Fibroblast of lung (primary cell): ENCODE measurements at regions not wholly inside any gene's neighbourhood (a gene's known extent, or its start where the extent isn't known, plus 50 kb on each side); places are given as distances from the start of the nearest gene placed in this dataset.
A peak's percentile ranks its signal among the peaks of the same experiment; 100 is the strongest.

Experiments used
- DNase-seq, 2 donors: peaks; one replicate each; pipeline versions ENCODE4 v3.0.0 to v3.0.0-alpha.2; 2010; ENCODE audit warnings: low read depth in 2 of 2
- H2AFZ ChIP-seq: 2 replicates; pipeline ENCODE4 v1.5.1; 2012; ENCODE audit warnings: low read length, control low read depth, inconsistent platforms
- H3K27ac ChIP-seq: 2 replicates; pipeline ENCODE4 v1.5.1; 2011; ENCODE audit warnings: low read length, control low read depth; ENCODE audit not compliant: insufficient read depth
- H3K27me3 ChIP-seq: 2 replicates; pipeline ENCODE4 v1.5.1; 2011; ENCODE audit warnings: mild to moderate bottlenecking, low read length; ENCODE audit not compliant: control insufficient read depth, insufficient read depth
- H3K36me3 ChIP-seq: 2 replicates; pipeline ENCODE4 v1.5.1; 2011; ENCODE audit warnings: low read length; ENCODE audit not compliant: control insufficient read depth, insufficient read depth
- H3K4me1 ChIP-seq: 2 replicates; pipeline ENCODE4 v1.5.1; 2011; ENCODE audit warnings: low read length; ENCODE audit not compliant: control insufficient read depth, insufficient read depth; ENCODE audit errors: extremely low read depth
- H3K4me2 ChIP-seq: 2 replicates; pipeline ENCODE4 v1.5.1; 2011; ENCODE audit warnings: low read length, control low read depth; ENCODE audit not compliant: insufficient read depth; ENCODE audit errors: extremely low read depth
- H3K4me3 ChIP-seq, 4 experiments: fragments of 200-600 bp in 1 of 4; sonication (generic) in 1 of 4; replicated peaks in 1 of 4; 2 replicates each; pipeline ENCODE4 v1.5.1; 2011 to 2016; ENCODE audit warnings: low read length in 4 of 4, low read depth in 3 of 4, mild to moderate bottlenecking in 3 of 4, control low read depth in 2 of 4, inconsistent platforms in 1 of 4, mixed read lengths in 1 of 4; ENCODE audit not compliant: insufficient read depth in 1 of 4; ENCODE audit errors: control extremely low read depth in 1 of 4
- H3K79me2 ChIP-seq: 2 replicates; pipeline ENCODE4 v1.5.1; 2012; ENCODE audit warnings: mild to moderate bottlenecking, low read length, inconsistent platforms; ENCODE audit not compliant: control insufficient read depth, insufficient read depth
- H3K9ac ChIP-seq: 2 replicates; pipeline ENCODE4 v1.5.1; 2011; ENCODE audit warnings: mild to moderate bottlenecking, low read length, control low read depth; ENCODE audit not compliant: insufficient read depth
- H3K9me3 ChIP-seq: 2 replicates; pipeline ENCODE4 v1.5.1; 2012; ENCODE audit warnings: low read depth, low read length; ENCODE audit not compliant: control insufficient read depth, insufficient read depth
- H4K20me1 ChIP-seq: 2 replicates; pipeline ENCODE4 v1.5.1; 2011; ENCODE audit warnings: low read length; ENCODE audit not compliant: control insufficient read depth, insufficient read depth; ENCODE audit errors: extremely low read depth
- EZH2 ChIP-seq: IDR thresholded peaks from 2 replicates; pipeline ENCODE4 v1.5.1; 2012; ENCODE audit warnings: low read length, control low read depth, mild to moderate bottlenecking; ENCODE audit errors: missing control alignments
- TF ChIP-seq, protein P1 (sequence below), 2 donors: IDR thresholded peaks in 1 of 2; conservative IDR thresholded peaks in 1 of 2; 1 replicate in 1 of 2; 2 replicates in 1 of 2; pipeline ENCODE4 v1.5.1; 2011 to 2012; ENCODE audit warnings: low read length in 2 of 2, control low read depth in 1 of 2, inconsistent platforms in 1 of 2, low read depth in 1 of 2, mild to moderate bottlenecking in 1 of 2

DNA sequence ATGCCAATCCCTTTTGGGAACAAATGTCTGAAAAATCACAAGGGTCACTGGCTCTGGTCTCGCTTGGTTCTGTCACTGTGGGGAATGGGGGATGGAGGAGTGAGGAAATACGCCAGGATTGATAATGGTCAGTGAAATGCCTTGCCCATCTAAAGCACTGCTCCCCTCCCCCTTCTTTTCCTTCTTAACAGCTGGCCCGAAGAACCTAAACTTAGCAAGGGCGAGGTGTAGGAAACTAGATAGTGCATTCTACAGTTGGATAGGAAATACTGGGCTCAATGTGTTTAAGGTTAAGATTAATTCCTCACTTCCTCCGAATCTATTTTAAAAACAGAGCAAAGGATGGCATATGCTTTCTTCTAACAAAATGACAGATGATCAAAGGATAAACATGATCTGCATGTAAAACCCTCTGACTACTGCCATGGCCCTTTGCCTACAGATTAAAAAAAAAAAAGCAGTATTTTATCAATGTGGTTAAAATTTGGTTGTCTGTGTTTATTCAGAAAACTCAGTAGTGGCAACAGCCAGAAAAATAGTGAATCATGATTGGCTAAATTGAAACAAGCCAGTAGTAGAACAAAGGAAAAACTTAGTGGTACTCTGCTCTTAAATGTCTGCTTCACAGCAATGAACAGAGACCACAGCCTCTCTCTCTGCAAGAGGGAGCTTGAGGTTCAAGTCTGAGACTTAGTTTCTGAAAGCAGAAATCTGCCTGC, 86.1 kb upstream of the VAV3 start:
- H3K4me1 ChIP-seq, result no peaks in the 10 kb centered on the region
- no peak overlapping the region for H3K9ac ChIP-seq
- H3K27ac ChIP-seq, result no peak overlapping the region
- no peak overlapping the region for H2AFZ ChIP-seq
- H3K79me2 ChIP-seq, result no peaks in the 10 kb centered on the region
- no peak overlapping the region for H3K4me3 ChIP-seq
- peak in 1 of 2 donors; percentile 38 for DNase-seq
- TF ChIP-seq, protein P1, sequence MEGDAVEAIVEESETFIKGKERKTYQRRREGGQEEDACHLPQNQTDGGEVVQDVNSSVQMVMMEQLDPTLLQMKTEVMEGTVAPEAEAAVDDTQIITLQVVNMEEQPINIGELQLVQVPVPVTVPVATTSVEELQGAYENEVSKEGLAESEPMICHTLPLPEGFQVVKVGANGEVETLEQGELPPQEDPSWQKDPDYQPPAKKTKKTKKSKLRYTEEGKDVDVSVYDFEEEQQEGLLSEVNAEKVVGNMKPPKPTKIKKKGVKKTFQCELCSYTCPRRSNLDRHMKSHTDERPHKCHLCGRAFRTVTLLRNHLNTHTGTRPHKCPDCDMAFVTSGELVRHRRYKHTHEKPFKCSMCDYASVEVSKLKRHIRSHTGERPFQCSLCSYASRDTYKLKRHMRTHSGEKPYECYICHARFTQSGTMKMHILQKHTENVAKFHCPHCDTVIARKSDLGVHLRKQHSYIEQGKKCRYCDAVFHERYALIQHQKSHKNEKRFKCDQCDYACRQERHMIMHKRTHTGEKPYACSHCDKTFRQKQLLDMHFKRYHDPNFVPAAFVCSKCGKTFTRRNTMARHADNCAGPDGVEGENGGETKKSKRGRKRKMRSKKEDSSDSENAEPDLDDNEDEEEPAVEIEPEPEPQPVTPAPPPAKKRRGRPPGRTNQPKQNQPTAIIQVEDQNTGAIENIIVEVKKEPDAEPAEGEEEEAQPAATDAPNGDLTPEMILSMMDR (conservative IDR thresholded peaks at IDR 0.05 in 1 of 2, IDR thresholded peaks at IDR 0.05 in 1 of 2; ENCODE audit: low read depth in 1 of 2, low read length in 2 of 2), result no peak
- TF ChIP-seq EZH2, result no peak
- no peak overlapping the region for H3K4me2 ChIP-seq
- no peaks in the 10 kb centered on the region for H4K20me1 ChIP-seq
- no peaks in the 10 kb centered on the region for H3K9me3 ChIP-seq
- H3K36me3 ChIP-seq, result no peaks in the 10 kb centered on the region
- H3K27me3 ChIP-seq, result no peaks in the 10 kb centered on the region

DNA sequence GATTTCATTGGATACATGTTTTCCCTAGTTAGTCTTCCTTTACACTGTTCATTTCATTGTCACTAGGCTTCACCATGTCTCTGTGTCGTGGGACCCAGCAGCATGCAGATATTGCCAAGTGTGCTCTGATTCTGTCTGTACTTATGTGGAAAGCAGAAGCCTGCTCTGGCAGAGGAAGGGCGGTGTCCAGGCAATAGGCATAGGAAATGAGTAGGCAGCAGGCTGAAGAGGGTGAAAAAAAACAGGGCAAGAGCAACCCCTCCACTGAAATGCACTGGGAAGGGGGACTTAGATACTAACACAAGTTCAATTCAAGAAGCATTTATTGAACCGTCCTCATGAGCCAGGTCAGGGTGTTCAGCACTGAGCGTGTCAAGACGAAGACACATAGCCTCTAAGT, 85.2 kb upstream of the VAV3 start:
- H3K36me3 ChIP-seq, result no peaks in the 10 kb centered on the region
- H3K4me3 ChIP-seq, result no peak overlapping the region
- H2AFZ ChIP-seq, result no peak overlapping the region
- H3K27ac ChIP-seq, result no peak overlapping the region
- H3K9ac ChIP-seq, result no peak overlapping the region
- no peak for TF ChIP-seq EZH2
- TF ChIP-seq, protein P1 (conservative IDR thresholded peaks at IDR 0.05 in 1 of 2, IDR thresholded peaks at IDR 0.05 in 1 of 2; ENCODE audit: low read depth in 1 of 2, low read length in 2 of 2), result no peak
- H3K4me1 ChIP-seq, result no peaks in the 10 kb centered on the region
- no peaks in the 10 kb centered on the region for H3K27me3 ChIP-seq
- H3K79me2 ChIP-seq, result no peaks in the 10 kb centered on the region
- no peak overlapping the region for H3K4me2 ChIP-seq
- no peak for DNase-seq
- no peaks in the 10 kb centered on the region for H4K20me1 ChIP-seq
- no peaks in the 10 kb centered on the region for H3K9me3 ChIP-seq

DNA sequence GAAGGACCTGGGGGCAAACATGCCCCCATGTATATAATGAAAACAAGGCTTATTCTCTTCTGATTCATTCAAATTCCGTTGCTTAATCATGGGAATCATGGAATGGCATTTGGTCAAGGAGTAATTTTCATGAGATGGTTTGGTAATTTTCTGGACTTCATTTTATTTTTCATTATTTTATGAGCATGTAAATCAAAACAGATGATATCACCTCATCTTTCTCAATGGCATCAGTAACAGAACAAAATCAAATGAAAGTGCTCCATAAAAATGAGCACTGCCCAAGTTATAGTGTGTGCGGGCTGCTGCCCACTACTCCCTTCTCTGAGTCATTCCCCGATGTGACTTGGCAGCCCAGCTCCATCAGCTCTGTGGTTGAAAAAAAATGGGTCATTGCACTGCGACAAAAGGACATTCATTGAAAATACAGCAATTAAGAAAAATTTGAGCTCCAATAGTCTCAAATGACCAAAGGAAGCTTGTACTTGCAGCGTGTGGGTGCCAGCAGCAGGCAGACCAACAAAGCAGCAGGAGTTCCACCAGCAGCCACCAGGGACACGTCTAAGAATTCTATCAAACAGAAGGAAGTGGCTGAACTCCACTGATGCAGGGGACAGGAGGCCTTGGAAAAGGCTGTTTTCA, 84.3 kb upstream of the VAV3 start:
- Histone ChIP-seq H2AFZ (no peak overlapping the region), H3K4me1 (no peaks in the 10 kb centered on the region), H3K4me3 (no peak overlapping the region), H3K27me3 (no peaks in the 10 kb centered on the region), H3K4me2 (no peak overlapping the region), H3K27ac (no peak overlapping the region), H3K36me3 (no peaks in the 10 kb centered on the region), H3K9me3 (no peaks in the 10 kb centered on the region), H3K9ac (no peak overlapping the region), H4K20me1 (no peaks in the 10 kb centered on the region), H3K79me2 (no peaks in the 10 kb centered on the region)
- TF ChIP-seq, protein P1 (conservative IDR thresholded peaks at IDR 0.05 in 1 of 2, IDR thresholded peaks at IDR 0.05 in 1 of 2; ENCODE audit: low read depth in 1 of 2, low read length in 2 of 2), result peak; percentile 21 to 42
- TF ChIP-seq EZH2, result no peak
- peak in 1 of 2 donors; percentile 20 for DNase-seq
